RWPE2 (cell line): ENCODE measurements at regions not wholly inside any gene's neighbourhood (a gene's known extent, or its start where the extent isn't known, plus 50 kb on each side); places are given as distances from the start of the nearest gene placed in this dataset.
A peak's percentile ranks its signal among the peaks of the same experiment; 100 is the strongest.

Experiments
- ATAC-seq: fragments of 200-7000 bp; cut with Tn5 transposase; 3 replicates; pipeline ENCODE4 v1.9.1; 2021; ENCODE audit warnings: low read depth
- DNase-seq: peaks from one replicate; pipeline ENCODE4 v3.0.0-alpha.2; 2020; ENCODE audit warnings: low spot score
- H3K27ac ChIP-seq: fragments of 450-650 bp; 2 replicates; pipeline ENCODE4 v1.5.1; 2017; ENCODE audit warnings: mild to moderate bottlenecking; ENCODE audit not compliant: poor library complexity, severe bottlenecking
- H3K27me3 ChIP-seq: fragments of 250-450 bp; sonication (Bioruptor Pico); 2 replicates; pipeline ENCODE4 v1.5.1; 2021; ENCODE audit warnings: mild to moderate bottlenecking, moderate library complexity; ENCODE audit not compliant: insufficient read depth, poor library complexity, severe bottlenecking
- H3K36me3 ChIP-seq: fragments of 250-450 bp; sonication (Bioruptor Pico); 2 replicates; pipeline ENCODE4 v1.5.1; 2020; ENCODE audit warnings: low read depth, mild to moderate bottlenecking, moderate library complexity
- H3K4me1 ChIP-seq: fragments of 250-450 bp; sonication (Bioruptor Pico); 2 replicates; pipeline ENCODE4 v1.5.1; 2021; ENCODE audit warnings: mild to moderate bottlenecking, moderate library complexity; ENCODE audit not compliant: insufficient read depth, poor library complexity, severe bottlenecking
- H3K4me3 ChIP-seq: fragments of 250-450 bp; sonication (Bioruptor Pico); 2 replicates; pipeline ENCODE4 v1.5.1; 2021; ENCODE audit warnings: mild to moderate bottlenecking, moderate library complexity; ENCODE audit not compliant: severe bottlenecking
- H3K9me3 ChIP-seq: fragments of 250-450 bp; sonication (Bioruptor Pico); 2 replicates; pipeline ENCODE4 v1.5.1; 2021; ENCODE audit warnings: mild to moderate bottlenecking, moderate library complexity; ENCODE audit not compliant: severe bottlenecking
- TF ChIP-seq, protein P1 (sequence below): fragments of 450-650 bp; IDR thresholded peaks from one replicate; pipeline ENCODE4 v1.5.1; 2017; ENCODE audit warnings: mild to moderate bottlenecking, moderate library complexity; ENCODE audit not compliant: poor library complexity, severe bottlenecking

GRCh38 chr6:163994566-163994965, 580.0 kb downstream of the QKI start:
- Histone ChIP-seq H3K4me3 (no peak overlapping the region), H3K27me3 (no peaks in the 10 kb centered on the region), H3K9me3 (no peaks in the 10 kb centered on the region), H3K36me3 (no peaks in the 10 kb centered on the region), H3K27ac (no peak overlapping the region), H3K4me1 (no peaks in the 10 kb centered on the region)
- ATAC-seq, result no peak
- TF ChIP-seq, protein P1, sequence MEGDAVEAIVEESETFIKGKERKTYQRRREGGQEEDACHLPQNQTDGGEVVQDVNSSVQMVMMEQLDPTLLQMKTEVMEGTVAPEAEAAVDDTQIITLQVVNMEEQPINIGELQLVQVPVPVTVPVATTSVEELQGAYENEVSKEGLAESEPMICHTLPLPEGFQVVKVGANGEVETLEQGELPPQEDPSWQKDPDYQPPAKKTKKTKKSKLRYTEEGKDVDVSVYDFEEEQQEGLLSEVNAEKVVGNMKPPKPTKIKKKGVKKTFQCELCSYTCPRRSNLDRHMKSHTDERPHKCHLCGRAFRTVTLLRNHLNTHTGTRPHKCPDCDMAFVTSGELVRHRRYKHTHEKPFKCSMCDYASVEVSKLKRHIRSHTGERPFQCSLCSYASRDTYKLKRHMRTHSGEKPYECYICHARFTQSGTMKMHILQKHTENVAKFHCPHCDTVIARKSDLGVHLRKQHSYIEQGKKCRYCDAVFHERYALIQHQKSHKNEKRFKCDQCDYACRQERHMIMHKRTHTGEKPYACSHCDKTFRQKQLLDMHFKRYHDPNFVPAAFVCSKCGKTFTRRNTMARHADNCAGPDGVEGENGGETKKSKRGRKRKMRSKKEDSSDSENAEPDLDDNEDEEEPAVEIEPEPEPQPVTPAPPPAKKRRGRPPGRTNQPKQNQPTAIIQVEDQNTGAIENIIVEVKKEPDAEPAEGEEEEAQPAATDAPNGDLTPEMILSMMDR, result no peak
- DNase-seq, result no peak

DNA sequence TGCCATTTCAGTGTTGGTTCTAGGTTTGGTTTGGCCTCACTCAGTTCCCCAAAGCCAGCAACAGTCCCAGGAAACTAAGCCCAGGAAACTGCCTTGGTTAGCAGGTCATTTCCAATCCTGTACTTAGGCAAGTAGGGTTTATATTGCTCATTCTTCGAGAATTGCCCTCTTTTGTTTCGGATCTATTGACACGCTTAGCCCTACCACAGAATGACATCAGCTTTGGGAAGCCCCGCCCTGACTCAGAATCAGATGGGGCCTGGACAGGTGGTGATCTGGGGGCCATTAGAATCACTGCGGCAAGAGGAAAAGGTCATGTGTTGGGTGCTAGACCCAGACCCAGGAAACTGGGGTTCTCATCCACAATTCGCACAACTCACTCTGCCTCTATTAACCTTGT, 578.2 kb downstream of the QKI start:
- no peak overlapping the region for H3K4me3 ChIP-seq
- DNase-seq (no peak), ATAC-seq (no peak)
- H3K27ac ChIP-seq, result no peak overlapping the region
- no peaks in the 10 kb centered on the region for H3K36me3 ChIP-seq
- H3K27me3 ChIP-seq, result no peaks in the 10 kb centered on the region
- H3K9me3 ChIP-seq, result no peaks in the 10 kb centered on the region
- H3K4me1 ChIP-seq, result no peaks in the 10 kb centered on the region
- TF ChIP-seq, protein P1, result no peak

DNA sequence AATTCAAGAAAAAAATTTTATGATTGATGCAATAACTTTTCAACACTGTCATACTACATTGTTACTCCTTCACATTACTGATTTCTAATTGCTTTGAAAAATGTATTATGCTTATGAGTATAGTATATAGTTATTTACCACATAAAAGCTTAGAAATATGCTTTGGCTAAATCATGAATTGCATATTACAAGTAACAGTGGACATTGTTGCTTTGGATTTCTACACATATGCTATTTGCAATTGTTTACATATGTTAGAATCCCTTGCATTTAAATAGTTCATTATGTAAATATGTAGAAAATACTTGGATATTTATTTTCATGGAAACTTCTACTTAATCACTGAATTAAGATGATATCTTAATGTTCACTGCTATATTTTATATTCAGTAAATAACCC, 577.5 kb downstream of the QKI start:
- Histone ChIP-seq H3K4me1 (no peaks in the 10 kb centered on the region), H3K4me3 (no peak overlapping the region), H3K27me3 (no peaks in the 10 kb centered on the region), H3K9me3 (no peaks in the 10 kb centered on the region), H3K36me3 (no peaks in the 10 kb centered on the region), H3K27ac (no peak overlapping the region)
- TF ChIP-seq, protein P1, result no peak
- DNase-seq, result no peak
- ATAC-seq, result no peak

- no peaks in the 10 kb centered on the region for H3K4me1 ChIP-seq
- no peak for ATAC-seq
Measured at GRCh38 chr6:163991321-163991720, 576.8 kb downstream of the QKI start.

DNA sequence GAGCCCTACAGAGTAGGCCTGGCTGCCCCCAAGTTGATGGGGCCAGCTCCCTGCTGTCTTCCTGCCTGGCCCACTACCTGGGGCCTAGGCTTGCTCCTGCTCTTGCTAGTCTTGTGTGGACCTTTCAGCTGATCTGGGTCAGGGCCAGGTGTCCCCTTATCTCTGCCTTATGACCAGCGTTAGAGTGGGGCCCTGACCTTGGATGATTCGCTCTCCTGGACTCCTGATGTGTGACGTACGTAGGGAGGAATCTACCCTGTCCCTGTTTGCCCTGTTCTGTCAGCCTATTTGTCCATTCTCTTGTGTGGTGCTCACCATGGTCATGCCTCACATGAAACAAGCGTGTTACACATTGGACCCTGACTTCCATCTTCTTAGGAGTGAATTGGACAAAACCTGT, 571.8 kb downstream of the QKI start:
- DNase-seq (no peak), ATAC-seq (peak; percentile 51)
- H3K27ac ChIP-seq, result no peak overlapping the region
- H3K4me1 ChIP-seq, result no peaks in the 10 kb centered on the region
- no peaks in the 10 kb centered on the region for H3K27me3 ChIP-seq
- TF ChIP-seq, protein P1, result no peak
- no peak overlapping the region for H3K4me3 ChIP-seq
- H3K36me3 ChIP-seq, result no peaks in the 10 kb centered on the region
- no peaks in the 10 kb centered on the region for H3K9me3 ChIP-seq

More at GRCh38 chr6:163991321-163991720, 576.8 kb downstream of the QKI start:
- no peaks in the 10 kb centered on the region for H3K9me3 ChIP-seq
- no peaks in the 10 kb centered on the region for H3K27me3 ChIP-seq
- TF ChIP-seq, protein P1, result no peak
- DNase-seq, result no peak
- no peak overlapping the region for H3K27ac ChIP-seq
- no peaks in the 10 kb centered on the region for H3K36me3 ChIP-seq
- H3K4me3 ChIP-seq, result no peak overlapping the region
